Activated naive CD8-positive, alpha-beta T cell treated with anti-CD3 and anti-CD28 coated beads, Interleukin-2, amount 50 U/mL, for 24 hours (primary cell): ENCODE measurements at regions not wholly inside any gene's neighbourhood (a gene's known extent, or its start where the extent isn't known, plus 50 kb on each side); places are given as distances from the start of the nearest gene placed in this dataset.

Experiments
- ATAC-seq: fragments of 150-1000 bp; cut with Tn5 transposase; one replicate; pipeline ENCODE4 v1.10.0; 2021
- DNase-seq: peaks from one replicate; pipeline ENCODE4 v3.0.0; 2021
- H3K27ac Mint-ChIP-seq: one replicate; pipeline ENCODE4 v1.8.0; 2021; ENCODE audit warnings: mild to moderate bottlenecking, mixed read lengths
- H3K27me3 Mint-ChIP-seq: one replicate; pipeline ENCODE4 v1.8.0; 2021; ENCODE audit warnings: mixed read lengths
- H3K36me3 Mint-ChIP-seq: one replicate; pipeline ENCODE4 v1.8.0; 2021; ENCODE audit warnings: low read depth, mixed read lengths
- H3K4me1 Mint-ChIP-seq: one replicate; pipeline ENCODE4 v1.8.0; 2021; ENCODE audit warnings: mixed read lengths
- H3K4me3 Mint-ChIP-seq: one replicate; pipeline ENCODE4 v1.8.0; 2021; ENCODE audit warnings: mild to moderate bottlenecking, moderate library complexity, mixed read lengths
- H3K9me3 Mint-ChIP-seq: one replicate; pipeline ENCODE4 v1.8.0; 2021; ENCODE audit warnings: mixed read lengths

GRCh38 chr12:44961887-44962286 lies 85.8 kb upstream of the NELL2 start:
- Mint-ChIP-seq H3K36me3 (no peaks in the 10 kb centered on the region), H3K4me3 (no peak overlapping the region), H3K9me3 (peaks cover 14% of the 10 kb centered on the region), H3K27me3 (no peaks in the 10 kb centered on the region), H3K4me1 (no peaks in the 10 kb centered on the region), H3K27ac (no peak overlapping the region)
- ATAC-seq (no peak), DNase-seq (no peak)

DNA sequence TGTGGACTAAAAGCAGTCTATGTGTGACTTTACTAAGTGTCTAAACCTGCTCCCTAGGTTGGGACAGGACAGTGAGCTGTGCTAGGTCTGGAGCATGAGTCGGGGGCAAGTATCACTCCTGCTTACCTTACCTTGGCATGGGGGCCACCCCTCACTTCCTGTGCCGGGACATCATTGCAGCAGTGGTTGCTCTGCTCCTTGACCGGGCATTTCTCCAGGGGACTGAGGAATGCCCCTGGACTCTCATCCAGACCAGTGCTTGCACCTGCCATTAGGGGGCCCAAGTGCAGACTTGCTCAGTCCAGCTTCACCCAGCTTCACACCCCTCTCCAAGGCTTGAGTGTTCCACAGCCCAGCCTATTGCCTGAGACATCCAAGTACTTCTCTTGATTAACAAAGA lies 84.7 kb upstream of the NELL2 start:
- Mint-ChIP-seq H3K4me3 (no peak overlapping the region), H3K4me1 (no peaks in the 10 kb centered on the region), H3K9me3 (peaks cover 13% of the 10 kb centered on the region), H3K27ac (no peak overlapping the region), H3K36me3 (no peaks in the 10 kb centered on the region), H3K27me3 (no peaks in the 10 kb centered on the region)
- DNase-seq, result no peak
- ATAC-seq, result no peak

DNA sequence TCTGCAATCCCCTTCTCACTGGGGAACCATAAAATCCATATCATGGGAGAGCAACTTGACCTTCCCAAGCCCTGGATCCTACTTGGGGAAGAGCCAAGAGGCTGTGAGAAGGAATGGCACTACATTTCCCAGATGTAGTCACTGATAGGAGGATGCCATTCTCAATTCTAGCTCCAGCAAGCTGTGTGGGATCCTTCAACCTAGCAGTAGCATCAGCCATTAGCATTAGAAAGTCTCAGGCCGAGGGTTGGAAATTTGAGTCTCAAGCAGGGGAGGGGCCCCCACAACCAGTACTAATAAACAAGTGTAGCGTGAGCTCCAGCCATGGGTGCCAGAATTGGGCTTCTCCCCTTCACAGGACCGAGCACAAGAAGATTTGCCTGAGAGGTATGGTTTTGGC lies 84.3 kb upstream of the NELL2 start:
- H3K4me3 Mint-ChIP-seq, result no peak overlapping the region
- no peaks in the 10 kb centered on the region for H3K36me3 Mint-ChIP-seq
- no peak overlapping the region for H3K27ac Mint-ChIP-seq
- no peaks in the 10 kb centered on the region for H3K27me3 Mint-ChIP-seq
- H3K4me1 Mint-ChIP-seq, result no peaks in the 10 kb centered on the region
- DNase-seq (no peak), ATAC-seq (no peak)
- H3K9me3 Mint-ChIP-seq, result peaks cover 9% of the 10 kb centered on the region

- Mint-ChIP-seq H3K27me3 (peaks cover 4% of the 10 kb centered on the region), H3K36me3 (no peaks in the 10 kb centered on the region), H3K9me3 (no peaks in the 10 kb centered on the region), H3K27ac (no peak overlapping the region), H3K4me1 (no peaks in the 10 kb centered on the region), H3K4me3 (no peak overlapping the region)
- ATAC-seq, result no peak
- no peak for DNase-seq
Observed at GRCh38 chr12:44947163-44947562, 71.0 kb upstream of the NELL2 start.

DNA sequence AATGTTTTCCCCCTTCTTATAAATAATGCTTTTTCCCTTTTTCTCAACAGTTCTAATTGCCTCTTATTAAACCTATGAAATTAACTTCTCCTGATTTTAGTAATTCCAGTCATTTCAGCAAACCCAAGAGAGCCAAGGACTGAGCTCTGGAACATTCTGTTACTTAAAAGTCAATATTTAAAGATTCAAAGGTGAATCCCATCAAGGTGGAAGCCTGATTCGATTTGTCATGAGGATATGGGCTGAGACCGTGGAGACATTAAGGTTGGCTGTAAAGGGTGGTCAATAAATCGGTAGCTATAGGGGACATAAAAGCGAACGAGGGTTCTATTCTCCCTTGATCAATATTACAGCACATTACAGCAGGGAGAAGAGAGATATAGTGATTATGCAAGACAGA lies 66.6 kb upstream of the NELL2 start:
- ATAC-seq (no peak), DNase-seq (no peak)
- Mint-ChIP-seq H3K36me3 (no peaks in the 10 kb centered on the region), H3K4me1 (no peaks in the 10 kb centered on the region), H3K9me3 (peaks cover 6% of the 10 kb centered on the region), H3K4me3 (no peak overlapping the region), H3K27ac (no peak overlapping the region), H3K27me3 (no peaks in the 10 kb centered on the region)

DNA sequence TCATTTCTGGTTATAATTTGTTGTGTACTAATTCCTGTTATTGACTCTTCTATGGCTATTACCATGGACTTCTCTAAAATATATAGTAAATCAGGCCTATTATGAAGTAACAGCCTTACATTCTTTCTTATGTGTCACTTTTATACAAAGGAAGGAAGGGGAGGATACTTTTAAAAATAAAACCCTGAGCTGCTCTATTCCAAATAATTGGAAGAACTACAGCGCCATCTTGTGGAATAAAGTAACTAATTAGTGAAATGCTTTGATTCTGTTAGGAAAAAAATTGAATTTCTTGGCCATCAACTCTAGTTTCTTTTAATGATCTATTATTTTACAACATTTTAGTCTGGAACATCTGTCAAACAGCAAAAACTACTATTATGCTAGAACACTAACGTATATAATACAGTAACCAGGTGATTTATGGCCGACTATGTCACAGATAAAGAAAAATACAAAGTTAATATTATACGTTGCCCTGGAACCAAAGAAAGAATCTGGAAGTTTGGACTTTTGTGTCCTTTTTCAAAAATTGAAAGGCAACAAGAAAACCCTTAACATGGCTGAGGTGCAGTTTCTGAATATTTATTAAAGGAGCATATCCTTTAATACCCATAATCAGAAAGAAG lies 55.0 kb upstream of the NELL2 start:
- Mint-ChIP-seq H3K4me1 (no peaks in the 10 kb centered on the region), H3K27me3 (no peaks in the 10 kb centered on the region), H3K27ac (no peak overlapping the region), H3K4me3 (no peak overlapping the region), H3K36me3 (no peaks in the 10 kb centered on the region), H3K9me3 (no peaks in the 10 kb centered on the region)
- DNase-seq (no peak), ATAC-seq (peak; percentile 40)

- no peak for DNase-seq
- ATAC-seq, result no peak
- Mint-ChIP-seq H3K36me3 (no peaks in the 10 kb centered on the region), H3K4me3 (no peak overlapping the region), H3K4me1 (no peaks in the 10 kb centered on the region), H3K9me3 (no peaks in the 10 kb centered on the region), H3K27me3 (no peaks in the 10 kb centered on the region), H3K27ac (no peak overlapping the region)
Observed at GRCh38 chr12:44929236-44929885, 53.2 kb upstream of the NELL2 start.
